HepG2 (cell line): ENCODE measurements at regions not wholly inside any gene's neighbourhood (a gene's known extent, or its start where the extent isn't known, plus 50 kb on each side); places are given as distances from the start of the nearest gene placed in this dataset.

Source experiments
- SALL2 ChIP-seq: sonication (generic); formaldehyde crosslinking; IDR thresholded peaks from 2 replicates; pipeline ENCODE4 v1.8.1; 2023; ENCODE audit warnings: mild to moderate bottlenecking, missing genetic modification reagents, inconsistent platforms
- WIZ ChIP-seq: sonication (generic); formaldehyde crosslinking; IDR thresholded peaks from 2 replicates; pipeline ENCODE4 v1.5.1; 2020; ENCODE audit warnings: mild to moderate bottlenecking, missing genetic modification reagents
- ZNF549 ChIP-seq: sonication (generic); formaldehyde crosslinking; IDR thresholded peaks from 2 replicates; pipeline ENCODE4 v1.5.0; 2020; ENCODE audit warnings: missing genetic modification reagents
- ZNF556 ChIP-seq: sonication (generic); formaldehyde crosslinking; IDR thresholded peaks from 2 replicates; pipeline ENCODE4 v1.4.0; 2020; ENCODE audit warnings: mild to moderate bottlenecking, missing genetic modification reagents, borderline replicate concordance
- ZNF562 ChIP-seq: sonication (generic); formaldehyde crosslinking; IDR thresholded peaks from 2 replicates; pipeline ENCODE4 v1.8.0; 2022; ENCODE audit warnings: missing genetic modification reagents, borderline replicate concordance
- ZNF567 ChIP-seq: sonication (generic); formaldehyde crosslinking; IDR thresholded peaks from 2 replicates; pipeline ENCODE4 v1.8.1; 2023; ENCODE audit warnings: mild to moderate bottlenecking, missing genetic modification reagents, borderline replicate concordance
- ZNF776 ChIP-seq: sonication (generic); formaldehyde crosslinking; IDR thresholded peaks from 2 replicates; pipeline ENCODE4 v1.4.0; 2020; ENCODE audit warnings: mild to moderate bottlenecking, missing genetic modification reagents
- TF ChIP-seq, protein P1 (sequence below): sonication (generic); formaldehyde crosslinking; IDR thresholded peaks from 2 replicates; pipeline ENCODE4 v1.4.0; 2020; ENCODE audit warnings: missing genetic modification reagents
- TF ChIP-seq, protein P2 (sequence below): sonication (generic); formaldehyde crosslinking; IDR thresholded peaks from 2 replicates; pipeline ENCODE4 v1.4.0; 2020; ENCODE audit warnings: missing genetic modification reagents, borderline replicate concordance
- TF ChIP-seq, protein P3 (sequence below): IDR thresholded peaks from 2 replicates; pipeline ENCODE4 v1.6.1; 2016; ENCODE audit warnings: low read depth, missing genetic modification reagents, missing compliant biosample characterization
- TF ChIP-seq, protein P4 (sequence below): sonication (generic); formaldehyde crosslinking; IDR thresholded peaks from 2 replicates; pipeline ENCODE4 v1.8.0; 2022; ENCODE audit warnings: low read depth, missing genetic modification reagents

DNA sequence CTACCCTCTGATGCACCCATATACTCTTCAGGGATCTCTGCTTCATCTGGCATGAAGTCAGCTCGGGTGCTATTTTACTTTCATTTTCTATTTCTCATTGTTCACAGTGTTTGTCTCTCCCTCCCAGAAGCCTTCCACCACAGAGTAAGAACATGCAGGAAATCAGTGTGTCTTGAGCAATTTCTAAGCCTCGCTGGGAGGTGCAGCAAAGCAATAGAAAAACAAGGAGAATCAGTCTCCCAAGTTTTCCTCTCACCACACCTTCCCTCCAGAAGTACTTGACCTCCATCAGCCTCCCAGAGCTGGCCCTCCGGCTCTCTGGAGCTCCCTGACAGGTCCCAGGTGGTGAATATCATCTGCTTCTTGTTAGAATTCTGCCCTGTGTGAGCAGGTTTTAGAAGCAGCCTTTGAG is 594.7 kb upstream of the CAMK1G start (continued):
- TF ChIP-seq, protein P1, sequence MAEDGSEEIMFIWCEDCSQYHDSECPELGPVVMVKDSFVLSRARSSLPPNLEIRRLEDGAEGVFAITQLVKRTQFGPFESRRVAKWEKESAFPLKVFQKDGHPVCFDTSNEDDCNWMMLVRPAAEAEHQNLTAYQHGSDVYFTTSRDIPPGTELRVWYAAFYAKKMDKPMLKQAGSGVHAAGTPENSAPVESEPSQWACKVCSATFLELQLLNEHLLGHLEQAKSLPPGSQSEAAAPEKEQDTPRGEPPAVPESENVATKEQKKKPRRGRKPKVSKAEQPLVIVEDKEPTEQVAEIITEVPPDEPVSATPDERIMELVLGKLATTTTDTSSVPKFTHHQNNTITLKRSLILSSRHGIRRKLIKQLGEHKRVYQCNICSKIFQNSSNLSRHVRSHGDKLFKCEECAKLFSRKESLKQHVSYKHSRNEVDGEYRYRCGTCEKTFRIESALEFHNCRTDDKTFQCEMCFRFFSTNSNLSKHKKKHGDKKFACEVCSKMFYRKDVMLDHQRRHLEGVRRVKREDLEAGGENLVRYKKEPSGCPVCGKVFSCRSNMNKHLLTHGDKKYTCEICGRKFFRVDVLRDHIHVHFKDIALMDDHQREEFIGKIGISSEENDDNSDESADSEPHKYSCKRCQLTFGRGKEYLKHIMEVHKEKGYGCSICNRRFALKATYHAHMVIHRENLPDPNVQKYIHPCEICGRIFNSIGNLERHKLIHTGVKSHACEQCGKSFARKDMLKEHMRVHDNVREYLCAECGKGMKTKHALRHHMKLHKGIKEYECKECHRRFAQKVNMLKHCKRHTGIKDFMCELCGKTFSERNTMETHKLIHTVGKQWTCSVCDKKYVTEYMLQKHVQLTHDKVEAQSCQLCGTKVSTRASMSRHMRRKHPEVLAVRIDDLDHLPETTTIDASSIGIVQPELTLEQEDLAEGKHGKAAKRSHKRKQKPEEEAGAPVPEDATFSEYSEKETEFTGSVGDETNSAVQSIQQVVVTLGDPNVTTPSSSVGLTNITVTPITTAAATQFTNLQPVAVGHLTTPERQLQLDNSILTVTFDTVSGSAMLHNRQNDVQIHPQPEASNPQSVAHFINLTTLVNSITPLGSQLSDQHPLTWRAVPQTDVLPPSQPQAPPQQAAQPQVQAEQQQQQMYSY (CRISPR knock-in tag): no peak
- TF ChIP-seq, protein P2, sequence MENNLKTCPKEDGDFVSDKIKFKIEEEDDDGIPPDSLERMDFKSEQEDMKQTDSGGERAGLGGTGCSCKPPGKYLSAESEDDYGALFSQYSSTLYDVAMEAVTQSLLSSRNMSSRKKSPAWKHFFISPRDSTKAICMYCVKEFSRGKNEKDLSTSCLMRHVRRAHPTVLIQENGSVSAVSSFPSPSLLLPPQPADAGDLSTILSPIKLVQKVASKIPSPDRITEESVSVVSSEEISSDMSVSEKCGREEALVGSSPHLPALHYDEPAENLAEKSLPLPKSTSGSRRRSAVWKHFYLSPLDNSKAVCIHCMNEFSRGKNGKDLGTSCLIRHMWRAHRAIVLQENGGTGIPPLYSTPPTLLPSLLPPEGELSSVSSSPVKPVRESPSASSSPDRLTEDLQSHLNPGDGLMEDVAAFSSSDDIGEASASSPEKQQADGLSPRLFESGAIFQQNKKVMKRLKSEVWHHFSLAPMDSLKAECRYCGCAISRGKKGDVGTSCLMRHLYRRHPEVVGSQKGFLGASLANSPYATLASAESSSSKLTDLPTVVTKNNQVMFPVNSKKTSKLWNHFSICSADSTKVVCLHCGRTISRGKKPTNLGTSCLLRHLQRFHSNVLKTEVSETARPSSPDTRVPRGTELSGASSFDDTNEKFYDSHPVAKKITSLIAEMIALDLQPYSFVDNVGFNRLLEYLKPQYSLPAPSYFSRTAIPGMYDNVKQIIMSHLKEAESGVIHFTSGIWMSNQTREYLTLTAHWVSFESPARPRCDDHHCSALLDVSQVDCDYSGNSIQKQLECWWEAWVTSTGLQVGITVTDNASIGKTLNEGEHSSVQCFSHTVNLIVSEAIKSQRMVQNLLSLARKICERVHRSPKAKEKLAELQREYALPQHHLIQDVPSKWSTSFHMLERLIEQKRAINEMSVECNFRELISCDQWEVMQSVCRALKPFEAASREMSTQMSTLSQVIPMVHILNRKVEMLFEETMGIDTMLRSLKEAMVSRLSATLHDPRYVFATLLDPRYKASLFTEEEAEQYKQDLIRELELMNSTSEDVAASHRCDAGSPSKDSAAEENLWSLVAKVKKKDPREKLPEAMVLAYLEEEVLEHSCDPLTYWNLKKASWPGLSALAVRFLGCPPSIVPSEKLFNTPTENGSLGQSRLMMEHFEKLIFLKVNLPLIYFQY (CRISPR knock-in tag): no peak
- TF ChIP-seq ZNF562 (CRISPR knock-in tag) (no peak), SALL2 (CRISPR knock-in tag) (no peak), WIZ (CRISPR knock-in tag) (no peak), ZNF549 (CRISPR knock-in tag) (no peak), ZNF776 (CRISPR knock-in tag) (no peak), ZNF556 (CRISPR knock-in tag) (no peak), ZNF567 (no peak)
- TF ChIP-seq, protein P3, sequence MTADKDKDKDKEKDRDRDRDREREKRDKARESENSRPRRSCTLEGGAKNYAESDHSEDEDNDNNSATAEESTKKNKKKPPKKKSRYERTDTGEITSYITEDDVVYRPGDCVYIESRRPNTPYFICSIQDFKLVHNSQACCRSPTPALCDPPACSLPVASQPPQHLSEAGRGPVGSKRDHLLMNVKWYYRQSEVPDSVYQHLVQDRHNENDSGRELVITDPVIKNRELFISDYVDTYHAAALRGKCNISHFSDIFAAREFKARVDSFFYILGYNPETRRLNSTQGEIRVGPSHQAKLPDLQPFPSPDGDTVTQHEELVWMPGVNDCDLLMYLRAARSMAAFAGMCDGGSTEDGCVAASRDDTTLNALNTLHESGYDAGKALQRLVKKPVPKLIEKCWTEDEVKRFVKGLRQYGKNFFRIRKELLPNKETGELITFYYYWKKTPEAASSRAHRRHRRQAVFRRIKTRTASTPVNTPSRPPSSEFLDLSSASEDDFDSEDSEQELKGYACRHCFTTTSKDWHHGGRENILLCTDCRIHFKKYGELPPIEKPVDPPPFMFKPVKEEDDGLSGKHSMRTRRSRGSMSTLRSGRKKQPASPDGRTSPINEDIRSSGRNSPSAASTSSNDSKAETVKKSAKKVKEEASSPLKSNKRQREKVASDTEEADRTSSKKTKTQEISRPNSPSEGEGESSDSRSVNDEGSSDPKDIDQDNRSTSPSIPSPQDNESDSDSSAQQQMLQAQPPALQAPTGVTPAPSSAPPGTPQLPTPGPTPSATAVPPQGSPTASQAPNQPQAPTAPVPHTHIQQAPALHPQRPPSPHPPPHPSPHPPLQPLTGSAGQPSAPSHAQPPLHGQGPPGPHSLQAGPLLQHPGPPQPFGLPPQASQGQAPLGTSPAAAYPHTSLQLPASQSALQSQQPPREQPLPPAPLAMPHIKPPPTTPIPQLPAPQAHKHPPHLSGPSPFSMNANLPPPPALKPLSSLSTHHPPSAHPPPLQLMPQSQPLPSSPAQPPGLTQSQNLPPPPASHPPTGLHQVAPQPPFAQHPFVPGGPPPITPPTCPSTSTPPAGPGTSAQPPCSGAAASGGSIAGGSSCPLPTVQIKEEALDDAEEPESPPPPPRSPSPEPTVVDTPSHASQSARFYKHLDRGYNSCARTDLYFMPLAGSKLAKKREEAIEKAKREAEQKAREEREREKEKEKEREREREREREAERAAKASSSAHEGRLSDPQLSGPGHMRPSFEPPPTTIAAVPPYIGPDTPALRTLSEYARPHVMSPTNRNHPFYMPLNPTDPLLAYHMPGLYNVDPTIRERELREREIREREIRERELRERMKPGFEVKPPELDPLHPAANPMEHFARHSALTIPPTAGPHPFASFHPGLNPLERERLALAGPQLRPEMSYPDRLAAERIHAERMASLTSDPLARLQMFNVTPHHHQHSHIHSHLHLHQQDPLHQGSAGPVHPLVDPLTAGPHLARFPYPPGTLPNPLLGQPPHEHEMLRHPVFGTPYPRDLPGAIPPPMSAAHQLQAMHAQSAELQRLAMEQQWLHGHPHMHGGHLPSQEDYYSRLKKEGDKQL (CRISPR knock-in tag): no peak
- TF ChIP-seq, protein P4, sequence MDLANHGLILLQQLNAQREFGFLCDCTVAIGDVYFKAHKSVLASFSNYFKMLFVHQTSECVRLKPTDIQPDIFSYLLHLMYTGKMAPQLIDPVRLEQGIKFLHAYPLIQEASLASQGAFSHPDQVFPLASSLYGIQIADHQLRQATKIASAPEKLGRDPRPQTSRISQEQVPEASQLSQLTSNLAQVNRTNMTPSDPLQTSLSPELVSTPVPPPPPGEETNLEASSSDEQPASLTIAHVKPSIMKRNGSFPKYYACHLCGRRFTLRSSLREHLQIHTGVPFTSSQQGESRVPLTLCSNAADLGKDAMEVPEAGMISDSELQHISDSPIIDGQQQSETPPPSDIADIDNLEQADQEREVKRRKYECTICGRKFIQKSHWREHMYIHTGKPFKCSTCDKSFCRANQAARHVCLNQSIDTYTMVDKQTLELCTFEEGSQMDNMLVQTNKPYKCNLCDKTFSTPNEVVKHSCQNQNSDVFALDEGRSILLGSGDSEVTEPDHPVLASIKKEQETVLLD: no peak
